OCI-M2 (cell line): ENCODE measurements at regions not wholly inside any gene's neighbourhood (a gene's known extent, or its start where the extent isn't known, plus 50 kb on each side); places are given as distances from the start of the nearest gene placed in this dataset.

Experiments
- DNase-seq: peaks from one replicate; lab custom pipeline; 2025; ENCODE audit not compliant: unreplicated experiment; lab: John Stamatoyannopoulos, UW

DNA sequence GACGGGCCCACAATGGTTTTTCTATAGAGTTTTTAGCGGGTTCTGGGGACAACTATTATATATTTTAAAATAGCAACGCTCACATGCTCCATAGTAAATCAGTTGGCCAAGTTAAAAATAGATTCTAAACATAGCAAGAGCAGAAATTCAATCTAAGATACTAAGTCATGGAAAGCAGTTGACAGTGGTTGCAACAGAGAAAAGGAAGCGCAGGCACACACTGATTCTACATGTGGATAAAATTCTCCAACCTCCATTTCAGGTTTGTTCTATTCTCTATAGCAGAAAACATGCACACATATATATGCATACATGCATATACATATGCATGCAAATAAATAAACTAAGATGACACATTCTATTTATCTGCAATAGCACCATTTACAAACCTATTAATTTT lies 89.6 kb upstream of the HNRNPU start:
- DNase-seq, result no peak

DNA sequence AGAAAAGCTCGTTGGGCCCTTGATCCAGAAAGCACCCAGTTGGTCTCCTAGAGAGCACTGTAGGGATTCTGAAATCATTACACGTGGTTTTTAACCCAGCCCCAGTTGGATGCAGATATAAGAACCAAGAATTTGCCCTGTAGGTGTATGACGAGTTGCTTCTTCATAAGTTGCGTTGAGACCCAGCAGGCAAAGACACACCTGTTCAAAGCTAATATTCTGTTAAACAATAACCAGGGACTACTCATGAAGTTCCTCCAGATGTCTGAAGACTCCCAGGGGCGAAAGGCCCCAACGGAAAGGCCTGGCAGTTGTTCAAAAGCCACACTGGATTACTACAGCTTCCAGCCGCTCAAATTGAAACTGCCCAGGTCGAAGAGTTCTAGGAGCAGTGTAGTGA lies 88.6 kb upstream of the HNRNPU start:
- no peak for DNase-seq

DNA sequence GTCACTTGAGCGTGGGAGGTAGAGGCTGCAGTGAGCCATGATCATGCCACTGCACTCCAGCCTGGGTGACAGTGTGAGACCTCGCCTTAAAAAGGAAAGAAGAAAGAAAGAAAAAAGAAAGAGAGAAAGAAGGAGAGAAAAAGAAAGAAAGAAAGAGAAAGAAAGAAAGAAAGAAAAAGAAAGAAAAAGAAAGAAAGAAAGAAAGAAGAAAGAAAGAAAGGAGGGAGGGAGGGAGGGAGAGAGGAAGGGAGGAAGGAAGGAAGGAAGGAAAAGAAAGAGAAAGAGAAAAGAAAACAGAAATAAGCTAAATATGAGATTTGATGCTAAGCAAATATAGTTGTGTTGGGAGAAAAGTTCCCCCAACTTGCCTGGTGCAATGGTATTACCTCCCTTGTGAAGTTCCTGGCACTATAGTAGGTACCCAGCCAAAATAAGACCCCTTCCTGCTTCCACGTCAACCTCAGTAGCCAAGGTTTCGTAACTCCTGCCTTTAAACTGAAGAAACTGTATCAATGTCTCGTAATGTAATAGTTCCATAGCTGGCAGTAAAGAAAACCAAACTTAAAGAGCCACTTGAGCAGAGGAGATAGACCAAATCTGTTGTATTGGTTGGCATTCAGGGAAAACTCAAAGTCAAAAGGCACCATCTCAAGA lies 88.1 kb upstream of the HNRNPU start:
- no peak for DNase-seq

DNA sequence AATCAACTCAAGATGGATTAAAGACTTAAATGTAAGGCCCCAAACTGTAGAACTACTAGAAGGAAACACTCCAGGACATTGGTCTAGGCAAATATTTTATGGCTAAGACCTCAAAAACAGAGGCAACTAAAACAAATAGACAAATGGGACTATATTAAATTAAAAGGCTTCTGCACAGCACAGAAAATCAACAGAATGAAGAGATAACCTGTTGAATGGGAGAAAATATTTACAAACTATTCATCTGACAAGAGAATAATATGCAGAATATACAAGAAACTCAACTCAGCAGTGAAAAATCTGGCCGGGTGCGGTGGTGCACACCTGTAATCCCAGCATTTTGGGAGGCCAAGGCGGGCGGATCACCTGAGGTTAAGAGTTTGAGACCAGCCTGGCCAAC lies 84.1 kb upstream of the HNRNPU start:
- no peak for DNase-seq

DNA sequence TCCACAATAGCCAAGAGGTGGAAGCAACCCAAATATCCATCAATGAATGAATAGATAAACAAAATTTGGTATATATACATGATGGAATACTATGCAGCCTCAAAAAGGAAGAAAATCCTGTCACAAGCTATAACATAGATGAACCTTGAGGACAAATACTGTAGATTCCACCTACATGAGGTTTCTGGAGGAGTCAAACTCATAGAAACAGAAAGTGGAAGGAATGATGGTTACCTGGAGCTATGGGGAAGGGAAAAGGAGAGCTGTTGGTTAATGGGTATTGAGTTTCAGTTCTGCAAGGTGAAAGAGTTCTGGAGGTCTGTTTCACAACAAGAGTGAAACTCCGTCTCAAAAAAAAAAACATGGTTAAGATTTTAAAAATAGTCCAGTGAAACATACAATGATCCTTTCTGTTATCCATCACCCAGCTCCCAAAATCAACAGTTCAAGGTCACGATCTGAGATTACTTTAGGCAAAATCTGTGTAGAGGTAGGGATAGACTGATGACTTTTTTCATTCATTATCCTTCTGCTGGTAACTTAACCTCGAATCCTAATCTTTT lies 80.8 kb upstream of the HNRNPU start:
- DNase-seq, result no peak

DNA sequence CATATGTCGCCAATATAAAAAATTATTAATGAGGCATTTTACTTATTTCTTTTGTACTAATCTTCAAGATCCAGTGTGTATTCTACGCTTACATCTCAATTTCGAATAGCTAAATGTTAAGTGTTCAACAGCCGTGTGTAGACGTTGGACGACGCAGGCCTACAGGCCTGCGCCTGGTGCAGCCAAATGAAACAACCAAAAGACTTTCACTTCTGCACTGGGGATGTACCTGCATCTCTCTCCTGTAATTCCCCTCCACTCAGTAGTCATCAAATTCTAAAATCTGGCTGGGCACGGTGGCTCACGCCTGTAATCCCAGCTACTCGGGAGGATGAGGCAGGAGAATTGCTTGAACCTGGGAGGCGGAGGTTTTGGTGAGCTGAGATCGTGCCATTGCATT lies 76.8 kb upstream of the HNRNPU start:
- DNase-seq, result no peak

DNA sequence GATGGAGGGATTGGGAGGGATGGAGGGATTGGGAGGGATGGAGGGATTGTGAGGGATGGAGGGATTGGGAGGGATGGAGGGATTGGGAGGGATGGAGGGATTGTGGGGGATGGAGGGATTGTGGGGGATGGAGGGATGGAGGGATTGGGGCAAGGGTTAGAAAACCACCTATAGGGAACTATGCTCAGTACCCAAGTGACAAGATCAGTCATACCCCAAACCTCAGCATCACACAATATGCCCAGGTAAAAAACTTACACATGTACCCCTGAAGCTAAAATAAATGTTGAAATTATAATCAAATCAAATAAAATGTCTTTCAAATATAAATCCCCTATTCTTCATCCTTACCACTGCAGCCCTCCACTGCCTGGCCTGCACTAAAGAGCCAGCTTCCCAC lies 72.8 kb upstream of the HNRNPU start:
- no peak for DNase-seq

DNA sequence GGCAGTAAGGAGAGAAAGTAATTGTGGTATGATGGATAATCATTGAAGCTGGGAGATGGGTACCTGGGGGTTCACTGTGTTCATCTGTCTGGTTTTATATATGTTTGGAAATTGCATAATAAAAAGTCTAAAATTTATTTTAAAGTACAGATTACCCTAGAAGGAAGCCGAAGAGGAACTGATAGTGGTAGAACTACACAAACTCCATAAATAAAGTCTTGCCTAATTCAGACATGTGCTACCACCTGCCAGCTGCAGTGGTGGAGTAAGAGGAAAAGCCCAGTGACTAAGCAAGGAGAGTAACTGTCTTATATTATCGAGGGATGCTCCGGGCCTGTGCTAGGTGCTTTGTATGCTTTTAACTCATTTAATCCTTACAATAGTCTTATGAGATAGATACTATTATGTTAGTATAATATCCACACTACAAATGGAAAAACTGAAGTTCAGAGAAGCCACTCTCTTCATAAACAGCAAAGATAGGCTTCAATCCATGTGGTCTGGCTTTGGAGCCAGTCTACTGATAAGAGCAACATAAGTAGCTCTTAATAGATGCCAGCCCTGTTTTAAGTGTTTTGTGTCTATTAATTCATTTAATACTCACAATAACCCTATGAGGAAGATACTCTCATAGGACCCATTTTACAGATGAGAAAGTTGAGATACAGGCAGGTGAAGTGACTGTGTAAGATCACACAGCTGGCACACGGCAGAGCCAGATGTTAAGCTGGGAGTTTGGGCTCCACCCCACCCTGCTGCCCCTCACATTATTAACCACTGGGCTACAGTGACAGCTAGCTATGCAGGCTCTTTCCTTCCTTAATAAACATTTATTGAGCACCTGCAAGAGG lies 56.8 kb upstream of the HNRNPU start:
- DNase-seq, result no peak

DNA sequence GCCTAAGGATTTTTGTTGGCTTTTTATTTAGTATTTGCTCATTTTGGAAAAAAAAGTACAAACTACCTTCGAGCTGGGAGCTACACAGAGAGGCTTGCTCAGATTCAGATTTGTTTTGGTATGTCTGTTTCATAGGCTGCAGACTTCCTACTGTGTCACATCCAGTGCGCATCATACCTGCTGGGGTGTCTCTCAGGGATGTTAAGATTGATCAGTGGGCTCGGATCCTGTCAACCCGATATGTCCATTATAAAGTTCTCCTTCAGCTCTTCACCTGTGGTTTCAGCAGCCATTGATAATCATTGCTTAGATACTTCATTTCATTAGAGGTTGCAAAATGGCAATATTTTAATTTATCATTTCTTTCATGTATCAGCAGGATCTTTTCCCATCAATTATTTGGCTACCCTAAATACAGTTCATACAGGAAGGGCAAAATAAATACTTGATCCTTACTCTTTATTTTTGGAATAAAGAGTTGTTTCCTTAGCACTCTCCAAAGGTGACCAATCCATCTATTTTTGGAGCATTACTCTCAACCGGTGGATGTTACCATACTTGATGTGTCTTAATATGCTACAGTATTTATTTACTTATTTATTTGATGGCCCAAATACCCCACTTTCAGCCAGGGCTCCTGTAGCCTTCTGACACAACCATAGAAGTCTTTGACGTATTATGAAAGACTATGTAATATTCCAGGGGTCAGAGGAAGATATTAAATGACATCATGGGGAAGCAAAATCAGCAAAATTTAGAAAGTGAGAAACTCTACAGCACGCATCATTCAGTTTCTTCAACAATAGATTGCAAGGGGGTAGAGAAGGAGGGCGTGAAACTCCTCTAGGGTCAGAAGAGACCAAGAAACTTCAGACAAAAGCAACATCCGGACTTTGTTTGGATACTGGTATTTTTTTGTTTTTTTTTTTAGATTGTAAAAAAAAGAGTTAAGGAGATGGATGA lies 55.3 kb upstream of the HNRNPU start:
- DNase-seq, result no peak

DNA sequence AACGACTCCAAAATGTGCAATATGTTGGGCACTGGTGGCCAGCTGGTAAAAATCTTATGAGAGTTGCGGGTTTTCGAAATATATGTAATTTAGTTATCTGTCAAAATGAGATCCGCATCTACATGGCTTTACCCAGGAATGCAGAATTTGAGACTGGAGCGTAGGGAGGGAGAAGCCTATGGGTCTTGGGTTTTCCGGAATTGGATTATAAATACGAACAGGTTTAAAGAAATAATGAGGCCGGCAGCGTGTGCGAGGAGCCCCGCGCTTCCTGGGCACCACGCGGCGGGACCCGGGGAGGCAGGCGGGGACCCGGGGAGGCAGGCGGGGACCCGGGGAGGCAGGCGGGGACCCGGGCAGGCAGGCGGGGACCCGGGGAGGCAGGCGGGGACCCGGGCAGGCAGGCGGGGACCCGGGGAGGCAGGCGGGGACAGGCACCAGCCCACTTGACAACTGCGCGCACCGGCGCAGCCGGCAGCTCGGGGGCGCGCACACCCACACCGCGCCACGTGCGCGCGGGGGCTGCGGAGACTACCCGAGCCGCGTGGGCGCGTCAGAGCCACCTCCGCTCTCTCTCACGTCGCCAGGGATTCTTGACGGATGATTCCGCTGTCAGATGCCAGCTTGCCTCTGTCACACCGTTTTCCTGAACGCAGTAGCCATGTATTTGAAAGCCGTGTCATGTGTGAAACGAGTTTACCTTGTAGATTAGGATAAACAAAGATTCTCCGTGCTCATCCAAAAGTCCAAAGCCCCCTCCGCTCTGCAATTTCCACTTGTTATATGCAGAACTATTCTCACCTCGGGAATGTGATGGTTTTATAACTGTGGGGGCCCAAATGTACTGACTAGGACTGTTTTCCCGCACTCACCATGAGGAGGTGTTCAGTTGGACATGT lies 54.3 kb upstream of the HNRNPU start:
- DNase-seq, result no peak

DNA sequence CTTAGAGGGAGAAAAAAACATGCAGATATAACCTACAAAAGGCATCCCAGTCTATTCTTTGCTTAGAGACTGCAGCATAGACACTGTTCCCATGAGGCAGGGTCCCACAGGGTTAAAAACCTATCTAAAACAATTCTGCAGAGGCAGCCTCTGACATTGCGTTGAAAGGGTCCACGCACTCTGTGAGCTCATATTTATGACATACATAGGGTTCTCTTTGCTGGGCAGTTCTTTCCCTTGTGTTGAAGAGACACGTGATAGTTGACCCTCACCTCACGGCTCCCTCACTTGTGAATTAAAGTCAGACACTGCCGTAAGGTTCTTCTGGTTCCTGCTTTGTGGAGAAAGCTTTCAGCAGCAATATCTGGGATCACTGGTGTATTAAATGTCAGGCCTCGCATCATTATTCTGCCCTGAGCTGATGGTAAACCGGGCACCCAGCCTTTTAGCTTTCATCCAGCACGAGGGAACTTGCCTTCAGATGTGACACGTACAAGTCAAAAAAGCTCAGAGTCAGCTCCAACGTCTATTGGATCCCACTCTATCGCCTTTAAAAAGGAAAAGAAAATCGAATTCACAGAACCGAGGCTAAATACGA lies 52.8 kb upstream of the HNRNPU start:
- DNase-seq, result no peak

DNA sequence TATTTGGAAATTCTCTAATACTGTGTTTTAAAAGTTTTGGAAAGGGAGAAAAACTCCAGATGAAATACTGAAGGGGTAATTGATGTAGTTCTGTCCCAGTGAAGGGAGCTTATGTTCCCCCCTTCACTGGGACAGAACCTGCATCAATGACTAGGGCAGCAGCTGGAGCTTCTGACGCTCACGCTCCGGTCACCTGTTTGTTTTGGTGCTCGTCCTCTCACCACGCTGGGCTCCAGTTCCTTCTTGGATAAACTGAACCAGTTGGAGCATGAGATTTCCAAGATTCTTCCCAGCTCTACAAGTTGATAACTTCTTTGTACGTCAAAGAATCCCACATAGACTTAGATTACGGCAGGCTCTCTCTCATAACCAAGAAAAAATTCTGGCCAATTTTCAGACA lies 51.4 kb upstream of the HNRNPU start:
- no peak for DNase-seq

DNA sequence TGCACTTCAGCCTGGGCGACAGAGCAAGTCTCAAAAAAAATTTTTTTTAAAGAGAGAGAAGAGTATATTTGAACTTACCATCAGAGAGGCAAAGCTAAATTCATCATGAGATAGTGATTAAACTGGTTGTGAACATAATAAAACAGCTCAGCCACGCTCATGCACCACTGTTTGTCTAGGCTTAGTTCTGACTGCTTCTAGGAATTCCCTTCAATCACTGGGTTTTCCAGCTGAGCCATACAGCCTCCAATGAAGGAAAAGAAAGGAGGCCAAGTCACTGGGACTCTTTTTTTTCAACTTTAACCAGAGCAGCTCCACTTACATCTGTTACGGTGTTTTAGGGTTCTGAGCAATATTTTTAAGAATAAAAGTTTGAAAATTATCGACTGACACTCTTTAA lies 50.4 kb upstream of the HNRNPU start:
- no peak for DNase-seq
